IMR-90 (cell line): ENCODE measurements at regions not wholly inside any gene's neighbourhood (a gene's known extent, or its start where the extent isn't known, plus 50 kb on each side); places are given as distances from the start of the nearest gene placed in this dataset.

Experiments used
- ATAC-seq: fragments of 200-7000 bp; cut with Tn5 transposase; 2 replicates; pipeline ENCODE4 v1.9.1; 2020; ENCODE audit warnings: low read depth, mild to moderate bottlenecking, moderate library complexity
- BruUV-seq: library from RNA; stranded (reverse); fragments of 400-500 nt; replicated peaks from 2 replicates; lab custom pipeline; 2021; lab: Mats Ljungman, UMichigan
- CTCF ChIA-PET: fragments of 300-600 bp; formaldehyde crosslinking; extraction: SDS; loops from one replicate; lab custom pipeline; 2021; ENCODE audit warnings: antibody characterized with exemption; lab: Yijun Ruan, JAX
- POLR2A ChIA-PET: fragments of 300-600 bp; sonication (Branson Sonifier 250); formaldehyde crosslinking; loops from one replicate; lab custom pipeline; 2022; ENCODE audit warnings: antibody characterized with exemption; ENCODE audit not compliant: unreplicated experiment; lab: Charles Lee
- DNase-seq: peaks from one replicate; pipeline ENCODE4 v3.0.0; 2013
- H2AFZ ChIP-seq: replicated peaks from 2 replicates; pipeline ENCODE3; 2013; ENCODE audit warnings: low read length, mild to moderate bottlenecking; ENCODE audit not compliant: poor library complexity
- H2AK5ac ChIP-seq: 2 replicates; pipeline ENCODE4 v1.6.1; 2013; ENCODE audit warnings: low read depth, low read length, inconsistent platforms
- H2AK9ac ChIP-seq: replicated peaks from 2 replicates; pipeline ENCODE3; 2013; ENCODE audit warnings: mild to moderate bottlenecking, low read depth, low read length, moderate library complexity; ENCODE audit not compliant: poor library complexity
- H2BK120ac ChIP-seq: 2 replicates; pipeline ENCODE4 v1.6.1; 2013; ENCODE audit warnings: low read depth, low read length, inconsistent platforms
- H2BK15ac ChIP-seq: 3 replicates; pipeline ENCODE4 v1.6.1; 2013; ENCODE audit warnings: low read depth, low read length, inconsistent platforms
- H2BK20ac ChIP-seq: 2 replicates; pipeline ENCODE4 v1.6.1; 2013; ENCODE audit warnings: low read depth, mild to moderate bottlenecking, inconsistent platforms, low read length, moderate library complexity
- H2BK5ac ChIP-seq: 2 replicates; pipeline ENCODE4 v1.6.1; 2013; ENCODE audit warnings: mild to moderate bottlenecking, low read depth, low read length, inconsistent platforms; ENCODE audit not compliant: poor library complexity, severe bottlenecking
- H3K14ac ChIP-seq: replicated peaks from 2 replicates; pipeline ENCODE4 v1.6.1; 2013; ENCODE audit warnings: low read depth, low read length, inconsistent platforms
- H3K18ac ChIP-seq: 2 replicates; pipeline ENCODE4 v1.6.1; 2013; ENCODE audit warnings: low read depth, low read length, control low read depth
- H3K23ac ChIP-seq: 2 replicates; pipeline ENCODE4 v1.6.1; 2013; ENCODE audit warnings: low read depth, low read length, inconsistent platforms
- H3K27ac ChIP-seq: 2 replicates; pipeline ENCODE4 v1.5.1; 2013; ENCODE audit warnings: mild to moderate bottlenecking, control low read depth, low read length; ENCODE audit not compliant: insufficient read depth
- H3K27me3 ChIP-seq: 2 replicates; pipeline ENCODE4 v1.6.1; 2013; ENCODE audit warnings: low read length; ENCODE audit not compliant: control insufficient read depth, insufficient read depth
- H3K36me3 ChIP-seq: 2 replicates; pipeline ENCODE4 v1.6.1; 2013; ENCODE audit warnings: low read length, mixed read lengths; ENCODE audit not compliant: control insufficient read depth, insufficient read depth
- H3K4ac ChIP-seq: 2 replicates; pipeline ENCODE4 v1.6.1; 2013; ENCODE audit warnings: low read depth, low read length, inconsistent platforms
- H3K4me1 ChIP-seq: 2 replicates; pipeline ENCODE4 v1.6.1; 2013; ENCODE audit warnings: low read length, mixed read lengths; ENCODE audit not compliant: control insufficient read depth, insufficient read depth
- H3K4me2 ChIP-seq: 2 replicates; pipeline ENCODE4 v1.6.1; 2013; ENCODE audit warnings: low read depth, mild to moderate bottlenecking, control low read depth, low read length, moderate library complexity
- H3K4me3 ChIP-seq: 2 replicates; pipeline ENCODE4 v1.5.1; 2013; ENCODE audit warnings: low read depth, mild to moderate bottlenecking, control low read depth, low read length, moderate library complexity; ENCODE audit not compliant: insufficient read depth
- H3K56ac ChIP-seq: 2 replicates; pipeline ENCODE4 v1.6.1; 2013; ENCODE audit warnings: low read length, inconsistent platforms; ENCODE audit not compliant: insufficient read depth; ENCODE audit errors: extremely low read depth
- H3K79me1 ChIP-seq, 2 experiments: 2 replicates each; pipeline ENCODE4 v1.6.1; 2013; ENCODE audit warnings: low read length in 2 of 2, inconsistent platforms in 1 of 2, low read depth in 1 of 2
- H3K9ac ChIP-seq: 2 replicates; pipeline ENCODE4 v1.6.1; 2013; ENCODE audit warnings: low read depth, low read length, control low read depth
- H3K9me1 ChIP-seq: 2 replicates; pipeline ENCODE4 v1.6.1; 2013; ENCODE audit warnings: low read length, inconsistent platforms; ENCODE audit not compliant: insufficient read depth
- H3K9me3 ChIP-seq: 2 replicates; pipeline ENCODE4 v1.6.1; 2013; ENCODE audit warnings: low read length; ENCODE audit not compliant: control insufficient read depth, insufficient read depth
- H4K20me1 ChIP-seq: 2 replicates; pipeline ENCODE4 v1.6.1; 2013; ENCODE audit warnings: low read length, inconsistent platforms; ENCODE audit not compliant: insufficient read depth
- H4K5ac ChIP-seq: 2 replicates; pipeline ENCODE4 v1.6.1; 2013; ENCODE audit warnings: mild to moderate bottlenecking, low read depth, low read length, control low read depth
- H4K8ac ChIP-seq, 2 experiments: 2 replicates each; pipeline ENCODE4 v1.6.1; 2013; ENCODE audit warnings: low read depth in 2 of 2, low read length in 2 of 2, control low read depth in 1 of 2, inconsistent platforms in 1 of 2
- H4K91ac ChIP-seq: 2 replicates; pipeline ENCODE4 v1.6.1; 2013; ENCODE audit warnings: low read depth, low read length, inconsistent platforms; ENCODE audit not compliant: insufficient read depth
- BHLHE40 ChIP-seq: fragments of 150-350 bp; IDR thresholded peaks from 2 replicates; pipeline ENCODE4 v1.6.1; 2016; ENCODE audit warnings: mild to moderate bottlenecking, low read depth, low read length
- CEBPB ChIP-seq: IDR thresholded peaks from 2 replicates; pipeline ENCODE4 v1.6.1; 2012; ENCODE audit warnings: low read depth, low read length, improper control_type of control experiment
- CHD1 ChIP-seq: IDR thresholded peaks from 2 replicates; pipeline ENCODE4 v1.6.1; 2012; ENCODE audit warnings: low read depth, low read length, improper control_type of control experiment
- CTCF ChIP-seq: conservative IDR thresholded peaks from 2 replicates; pipeline ENCODE4 v1.5.1; 2012; ENCODE audit warnings: mild to moderate bottlenecking, low read depth, low read length, improper control_type of control experiment
- ELK1 ChIP-seq: fragments of 150-350 bp; IDR thresholded peaks from 2 replicates; pipeline ENCODE4 v1.6.1; 2016; ENCODE audit warnings: low read depth, mild to moderate bottlenecking, low read length, moderate library complexity, borderline replicate concordance
- FOS ChIP-seq: fragments of 150-350 bp; IDR thresholded peaks from 2 replicates; pipeline ENCODE4 v1.6.1; 2016; ENCODE audit warnings: low read depth, low read length
- MAFK ChIP-seq: IDR thresholded peaks from 2 replicates; pipeline ENCODE4 v1.6.1; 2012; ENCODE audit warnings: low read depth, low read length, improper control_type of control experiment
- MAZ ChIP-seq: IDR thresholded peaks from 2 replicates; pipeline ENCODE4 v1.6.1; 2012; ENCODE audit warnings: low read depth, mild to moderate bottlenecking, low read length, improper control_type of control experiment, moderate library complexity, borderline replicate concordance
- MXI1 ChIP-seq: IDR thresholded peaks from 2 replicates; pipeline ENCODE4 v1.6.1; 2012; ENCODE audit warnings: low read depth, mild to moderate bottlenecking, low read length, moderate library complexity, borderline replicate concordance
- NFE2L2 ChIP-seq: fragments of 150-350 bp; IDR thresholded peaks from 2 replicates; pipeline ENCODE4 v1.6.1; 2016; ENCODE audit warnings: low read depth, mild to moderate bottlenecking, low read length
- POLR2A ChIP-seq: IDR thresholded peaks from 2 replicates; pipeline ENCODE4 v1.6.1; 2012; ENCODE audit warnings: mild to moderate bottlenecking, low read depth, low read length
- RAD21 ChIP-seq: IDR thresholded peaks from 2 replicates; pipeline ENCODE4 v1.6.1; 2012; ENCODE audit warnings: low read length, improper control_type of control experiment
- RCOR1 ChIP-seq: IDR thresholded peaks from 2 replicates; pipeline ENCODE4 v1.6.1; 2012; ENCODE audit warnings: mild to moderate bottlenecking, low read length, improper control_type of control experiment; ENCODE audit not compliant: insufficient replicate concordance
- RFX5 ChIP-seq: IDR thresholded peaks from 2 replicates; pipeline ENCODE4 v1.8.0; 2012; ENCODE audit warnings: low read depth, mild to moderate bottlenecking, low read length, moderate library complexity
- SMC3 ChIP-seq: fragments of 150-350 bp; IDR thresholded peaks from 2 replicates; pipeline ENCODE4 v1.6.1; 2016; ENCODE audit warnings: low read depth, mild to moderate bottlenecking, antibody characterized with exemption, low read length, moderate library complexity
- USF2 ChIP-seq: fragments of 150-350 bp; IDR thresholded peaks from 2 replicates; pipeline ENCODE4 v1.6.1; 2017; ENCODE audit warnings: mild to moderate bottlenecking, antibody characterized with exemption, low read length, low read depth
- dilution Hi-C: fragments of 300-500 bp; cut with HindIII; formaldehyde crosslinking; loops from one replicate; pipeline ENCODE4 v1.14.3; 2018; ENCODE audit warnings: low sequenced_read_pairs; ENCODE audit not compliant: unreplicated experiment
- in situ Hi-C: fragments of 300-500 bp; cut with MboI; formaldehyde crosslinking; loops from 3 replicates; pipeline ENCODE4 v1.14.3; 2019; ENCODE audit warnings: low sequenced_read_pairs, inconsistent platforms, mixed read lengths
- intact Hi-C: fragments of 100-400 bp; cut with micrococcal nuclease; formaldehyde crosslinking; loops from 2 replicates; pipeline ENCODE4 v1.10.0; 2022

GRCh38 chr4:28942631-28943030, 1777.5 kb upstream of the PCDH7 start:
- CTCF ChIA-PET, result interaction anchor here (0.6 kb wide), 1 partner anchor 9 kb away, joined by 4 read pairs; no protein-coding TSS in a partner anchor
- POLR2A ChIA-PET, result no interaction called here

More at GRCh38 chr4:28942631-28943030, 1777.5 kb upstream of the PCDH7 start:
- H3K9me1 ChIP-seq, result no peaks in the 10 kb centered on the region
- dilution Hi-C loops (no loop called here), in situ Hi-C loops (no loop called here), intact Hi-C loops (no loop called here)
- H2AFZ ChIP-seq, result no peak overlapping the region
- H3K27me3 ChIP-seq, result no peaks in the 10 kb centered on the region
- H3K4me1 ChIP-seq, result no peaks in the 10 kb centered on the region
- no peak overlapping the region for H4K8ac ChIP-seq
- no peak overlapping the region for H3K14ac ChIP-seq
- no peak overlapping the region for H2AK5ac ChIP-seq
- no peak overlapping the region for H3K23ac ChIP-seq
- TF ChIP-seq RCOR1, result no peak
- no peak for TF ChIP-seq MAZ
- no peak for TF ChIP-seq CEBPB
- no peak for TF ChIP-seq CTCF
- TF ChIP-seq SMC3, result no peak
- TF ChIP-seq NFE2L2, result no peak
- TF ChIP-seq BHLHE40, result no peak
- no peak for TF ChIP-seq MAFK
- TF ChIP-seq RFX5, result no peak
- TF ChIP-seq CHD1, result no peak
- TF ChIP-seq RAD21, result no peak
- no peak for TF ChIP-seq POLR2A
- no peak for TF ChIP-seq USF2
- no peak for TF ChIP-seq FOS
- no peak for TF ChIP-seq MXI1
- no peak for TF ChIP-seq ELK1
- H4K20me1 ChIP-seq, result no peaks in the 10 kb centered on the region
- H2BK5ac ChIP-seq, result no peak overlapping the region
- no peaks in the 10 kb centered on the region for H3K36me3 ChIP-seq
- H2BK20ac ChIP-seq, result no peak overlapping the region
- H4K5ac ChIP-seq, result no peak overlapping the region
- H3K4me2 ChIP-seq, result no peak overlapping the region
- DNase-seq (no peak), ATAC-seq (no peak)
- H2BK120ac ChIP-seq, result no peak overlapping the region
- no peak overlapping the region for H3K56ac ChIP-seq
- H3K9me3 ChIP-seq, result no peaks in the 10 kb centered on the region
- H3K79me1 ChIP-seq, result no peaks in the 10 kb centered on the region
- H2AK9ac ChIP-seq, result no peak overlapping the region
- no peak overlapping the region for H3K4ac ChIP-seq
- no peak overlapping the region for H4K91ac ChIP-seq
- no peak overlapping the region for H3K4me3 ChIP-seq
- no peak overlapping the region for H3K18ac ChIP-seq
- no TSS peak for BruUV-seq
- no peak overlapping the region for H2BK15ac ChIP-seq
- H3K9ac ChIP-seq, result no peak overlapping the region
- no peak overlapping the region for H3K27ac ChIP-seq
